Ishikawa (cell line): ENCODE measurements at regions not wholly inside any gene's neighbourhood (a gene's known extent, or its start where the extent isn't known, plus 50 kb on each side); places are given as distances from the start of the nearest gene placed in this dataset.

Experiments
- CEBPB ChIP-seq: IDR thresholded peaks from 2 replicates; pipeline ENCODE4 v1.6.1; 2012
- CREB1 ChIP-seq: IDR thresholded peaks from 2 replicates; pipeline ENCODE4 v1.6.1; 2012; ENCODE audit warnings: low read depth
- EGR1 ChIP-seq: IDR thresholded peaks from 2 replicates; pipeline ENCODE4 v1.6.1; 2012
- EP300 ChIP-seq: IDR thresholded peaks from 2 replicates; pipeline ENCODE4 v1.6.1; 2012; ENCODE audit warnings: borderline replicate concordance
- FOXM1 ChIP-seq: IDR thresholded peaks from 2 replicates; pipeline ENCODE4 v1.6.1; 2012; ENCODE audit warnings: low read depth, borderline replicate concordance
- MAX ChIP-seq: IDR thresholded peaks from 2 replicates; pipeline ENCODE4 v1.6.1; 2012
- NFIC ChIP-seq: IDR thresholded peaks from 2 replicates; pipeline ENCODE4 v1.6.1; 2012
- RAD21 ChIP-seq: IDR thresholded peaks from 2 replicates; pipeline ENCODE4 v1.6.1; 2012; ENCODE audit warnings: low read depth
- REST ChIP-seq: IDR thresholded peaks from 2 replicates; pipeline ENCODE4 v1.6.1; 2012; ENCODE audit warnings: low read depth, mild to moderate bottlenecking
- TAF1 ChIP-seq: IDR thresholded peaks from 2 replicates; pipeline ENCODE4 v1.6.1; 2012; ENCODE audit warnings: low read depth, mild to moderate bottlenecking
- TCF12 ChIP-seq: IDR thresholded peaks from 2 replicates; pipeline ENCODE4 v1.6.1; 2012; ENCODE audit warnings: low read depth
- TEAD4 ChIP-seq: IDR thresholded peaks from 2 replicates; pipeline ENCODE4 v1.6.1; 2012
- USF1 ChIP-seq: IDR thresholded peaks from 2 replicates; pipeline ENCODE4 v1.6.1; 2012
- YY1 ChIP-seq: IDR thresholded peaks from 2 replicates; pipeline ENCODE4 v1.6.1; 2012; ENCODE audit warnings: low read depth
- ZBTB7A ChIP-seq: IDR thresholded peaks from 2 replicates; pipeline ENCODE4 v1.6.1; 2012; ENCODE audit warnings: low read depth

GRCh38 chr10:56785292-56785691 lies 424.2 kb upstream of the ZWINT start:
- TF ChIP-seq CREB1 (no peak), EP300 (no peak)

GRCh38 chr10:56782503-56782902 lies 421.4 kb upstream of the ZWINT start:
- TF ChIP-seq REST (no peak), RAD21 (no peak), YY1 (no peak), TCF12 (no peak), CEBPB (no peak), EGR1 (no peak), MAX (no peak), CREB1 (no peak), EP300 (no peak), ZBTB7A (no peak), TEAD4 (no peak)

GRCh38 chr10:56771343-56771742 lies 410.3 kb upstream of the ZWINT start:
- TF ChIP-seq REST (no peak), EP300 (no peak), EGR1 (no peak), TAF1 (no peak), CREB1 (no peak), TCF12 (no peak), TEAD4 (no peak), MAX (no peak), USF1 (no peak)

GRCh38 chr10:56763090-56763489 lies 402.0 kb upstream of the ZWINT start:
- TF ChIP-seq YY1 = no peak
- no peak for TF ChIP-seq TEAD4
- no peak for TF ChIP-seq CEBPB
- TF ChIP-seq EP300 = no peak
- TF ChIP-seq USF1 = no peak
- TF ChIP-seq EGR1 = no peak
- TF ChIP-seq FOXM1 = no peak
- TF ChIP-seq CREB1 = no peak
- no peak for TF ChIP-seq REST

- TF ChIP-seq YY1 (no peak), ZBTB7A (no peak), EP300 (no peak), RAD21 (no peak), TCF12 (no peak), CREB1 (no peak), TAF1 (no peak), FOXM1 (no peak), NFIC (no peak), CEBPB (no peak), USF1 (no peak), EGR1 (no peak), REST (no peak), MAX (no peak), TEAD4 (no peak)
Measured at GRCh38 chr10:56745490-56745889, 384.4 kb upstream of the ZWINT start.
